ENCODE measurements at regions not wholly inside any gene's neighbourhood (a gene's known extent, or its start where the extent isn't known, plus 50 kb on each side); places are given as distances from the start of the nearest gene placed in this dataset.
A peak's percentile ranks its signal among the peaks of the same experiment; 100 is the strongest.

- peak; percentile 77 for TF ChIP-seq CTCF (IDR thresholded peaks at IDR 0.05)
- DNase-seq = peak; percentile 67
- Mint-ChIP-seq H3K9me3 (no peaks in the 10 kb centered on the region), H3K4me3 (no peak overlapping the region), H3K27ac (no peak overlapping the region), H3K27me3 (ENCODE audit: low read depth, poor library complexity) (peaks cover 3% of the 10 kb centered on the region), H3K36me3 (ENCODE audit: low read depth) (no peaks in the 10 kb centered on the region), H3K4me1 (peaks cover 31% of the 10 kb centered on the region)
Observed at GRCh38 chr12:67025543-67026114, 243.5 kb upstream of the CAND1 start.

- TF ChIP-seq CTCF (IDR thresholded peaks at IDR 0.05) = no peak
- H3K4me1 Mint-ChIP-seq = peaks cover 31% of the 10 kb centered on the region
- H3K4me3 Mint-ChIP-seq = no peak overlapping the region
- no peak for DNase-seq
- no peaks in the 10 kb centered on the region for H3K36me3 Mint-ChIP-seq (ENCODE audit: low read depth)
- H3K27ac Mint-ChIP-seq = peak overlapping the region; percentile 5
- no peaks in the 10 kb centered on the region for H3K9me3 Mint-ChIP-seq
- peaks cover 3% of the 10 kb centered on the region for H3K27me3 Mint-ChIP-seq (ENCODE audit: low read depth, poor library complexity)
Observed at GRCh38 chr12:67026487-67027246, 242.5 kb upstream of the CAND1 start.

- no peak for DNase-seq
Observed at GRCh38 chr12:67028529-67028928, 240.6 kb upstream of the CAND1 start.

GRCh38 chr12:67034110-67034879 lies 234.9 kb upstream of the CAND1 start:
- H3K9me3 Mint-ChIP-seq = peaks cover 4% of the 10 kb centered on the region
- TF ChIP-seq CTCF (IDR thresholded peaks at IDR 0.05) = no peak
- H3K27ac Mint-ChIP-seq = no peak overlapping the region
- H3K27me3 Mint-ChIP-seq (ENCODE audit: low read depth, poor library complexity) = no peaks in the 10 kb centered on the region
- no peak for DNase-seq
- no peak overlapping the region for H3K4me3 Mint-ChIP-seq
- H3K36me3 Mint-ChIP-seq (ENCODE audit: low read depth) = no peaks in the 10 kb centered on the region
- H3K4me1 Mint-ChIP-seq = peaks cover 20% of the 10 kb centered on the region

More at GRCh38 chr12:67028529-67028928, 240.6 kb upstream of the CAND1 start:
- Mint-ChIP-seq H3K9me3 (no peaks in the 10 kb centered on the region), H3K4me3 (no peak overlapping the region), H3K36me3 (ENCODE audit: low read depth) (no peaks in the 10 kb centered on the region), H3K4me1 (peaks cover 31% of the 10 kb centered on the region), H3K27ac (no peak overlapping the region), H3K27me3 (ENCODE audit: low read depth, poor library complexity) (peaks cover 3% of the 10 kb centered on the region)
- TF ChIP-seq CTCF (IDR thresholded peaks at IDR 0.05) = no peak

GRCh38 chr12:67035121-67035520 lies 234.0 kb upstream of the CAND1 start:
- no peaks in the 10 kb centered on the region for H3K27me3 Mint-ChIP-seq (ENCODE audit: low read depth, poor library complexity)
- H3K4me1 Mint-ChIP-seq = peaks cover 26% of the 10 kb centered on the region
- H3K9me3 Mint-ChIP-seq = peaks cover 4% of the 10 kb centered on the region
- H3K36me3 Mint-ChIP-seq (ENCODE audit: low read depth) = no peaks in the 10 kb centered on the region
- no peak overlapping the region for H3K4me3 Mint-ChIP-seq
- TF ChIP-seq CTCF (IDR thresholded peaks at IDR 0.05) = no peak
- no peak overlapping the region for H3K27ac Mint-ChIP-seq
- no peak for DNase-seq
